HPDE6-E6E7 (cell line): ENCODE measurements at regions not wholly inside any gene's neighbourhood (a gene's known extent, or its start where the extent isn't known, plus 50 kb on each side); places are given as distances from the start of the nearest gene placed in this dataset.

Experiments used
- DNase-seq: peaks from one replicate; pipeline ENCODE4 v3.0.0; 2011; ENCODE audit warnings: missing footprints; ENCODE audit errors: extremely low spot score

- DNase-seq = no peak
Observed at GRCh38 chr2:6518361-6518760, 347.3 kb downstream of the CMPK2 start.

- DNase-seq = no peak
Observed at GRCh38 chr2:6523476-6523875, 342.2 kb downstream of the CMPK2 start.

GRCh38 chr2:6524691-6525474, 340.8 kb downstream of the CMPK2 start:
- no peak for DNase-seq

- DNase-seq = no peak
Observed at GRCh38 chr2:6525475-6525964, 340.2 kb downstream of the CMPK2 start.

GRCh38 chr2:6526093-6526824, 339.4 kb downstream of the CMPK2 start:
- no peak for DNase-seq

GRCh38 chr2:6531304-6531703, 334.4 kb downstream of the CMPK2 start:
- DNase-seq = no peak

GRCh38 chr2:6535572-6535971, 330.1 kb downstream of the CMPK2 start:
- DNase-seq = no peak

- no peak for DNase-seq
Observed at GRCh38 chr2:6538607-6539006, 327.1 kb downstream of the CMPK2 start.

- no peak for DNase-seq
Observed at GRCh38 chr2:6545336-6545735, 320.4 kb downstream of the CMPK2 start.

- DNase-seq = no peak
Observed at GRCh38 chr2:6545795-6546194, 319.9 kb downstream of the CMPK2 start.

- DNase-seq = no peak
Observed at GRCh38 chr2:6554466-6554865, 311.2 kb downstream of the CMPK2 start.

- no peak for DNase-seq
Observed at GRCh38 chr2:6556755-6557154, 309.0 kb downstream of the CMPK2 start.

- DNase-seq = no peak
Observed at GRCh38 chr2:6557737-6558136, 308.0 kb downstream of the CMPK2 start.

GRCh38 chr2:6562771-6563170, 302.9 kb downstream of the CMPK2 start:
- DNase-seq = no peak

GRCh38 chr2:6564326-6564725, 301.4 kb downstream of the CMPK2 start:
- no peak for DNase-seq

GRCh38 chr2:6574121-6574520, 291.6 kb downstream of the CMPK2 start:
- no peak for DNase-seq

- DNase-seq = no peak
Observed at GRCh38 chr2:6576302-6576701, 289.4 kb downstream of the CMPK2 start.

- DNase-seq = no peak
Observed at GRCh38 chr2:6577960-6578359, 287.7 kb downstream of the CMPK2 start.

- DNase-seq = no peak
Observed at GRCh38 chr2:6578416-6578815, 287.3 kb downstream of the CMPK2 start.

- DNase-seq = no peak
Observed at GRCh38 chr2:6579281-6579680, 286.4 kb downstream of the CMPK2 start.

- DNase-seq = no peak
Observed at GRCh38 chr2:6580982-6581381, 284.7 kb downstream of the CMPK2 start.

GRCh38 chr2:6589150-6589549, 276.6 kb downstream of the CMPK2 start:
- DNase-seq = no peak

GRCh38 chr2:6590442-6590841, 275.3 kb downstream of the CMPK2 start:
- no peak for DNase-seq
